Endothelial cell of umbilical vein (primary cell): ENCODE measurements at regions not wholly inside any gene's neighbourhood (a gene's known extent, or its start where the extent isn't known, plus 50 kb on each side); places are given as distances from the start of the nearest gene placed in this dataset.

Source experiments
- BruUV-seq: library from RNA; stranded (reverse); fragments of 400-500 nt; replicated peaks from 2 replicates; lab custom pipeline; 2021; lab: Mats Ljungman, UMichigan
- CTCF ChIA-PET: fragments of 300-600, 350-600 bp; sonication (Branson Sonifier 250); formaldehyde crosslinking; loops from one replicate; lab custom pipeline; 2021; ENCODE audit warnings: antibody characterized with exemption, inconsistent platforms; lab: Charles Lee
- POLR2A ChIA-PET: fragments of 300-600, 350-600 bp; sonication (Branson Sonifier 250); formaldehyde crosslinking; loops from one replicate; lab custom pipeline; 2021; ENCODE audit warnings: antibody characterized with exemption, inconsistent platforms; lab: Charles Lee
- DNase-seq: peaks from one replicate; pipeline ENCODE4 v3.0.0-alpha.2; 2011; ENCODE audit warnings: low read depth, low spot score
- FAIRE-seq: peaks from 2 replicates; lab custom pipeline; 2011; peaks lifted over from hg19 to GRCh38; lab: Jason Lieb, UNC
- H2AFZ ChIP-seq: 2 replicates; pipeline ENCODE4 v1.6.0; 2012; ENCODE audit warnings: low read depth, low read length, control low read depth, inconsistent platforms
- H3K27ac ChIP-seq: 2 replicates; pipeline ENCODE4 v1.5.1; 2011; ENCODE audit warnings: low read depth, mild to moderate bottlenecking, control low read depth, low read length, moderate library complexity; ENCODE audit not compliant: insufficient read depth
- H3K27me3 ChIP-seq, 2 experiments: 2 replicates each; pipeline versions ENCODE4 v1.6.0 to v1.6.1; 2011; ENCODE audit warnings: low read length in 2 of 2, mixed read lengths in 1 of 2; ENCODE audit not compliant: control insufficient read depth in 2 of 2, insufficient read depth in 2 of 2
- H3K36me3 ChIP-seq, 2 experiments: 2 replicates in 1 of 2; 3 replicates in 1 of 2; pipeline ENCODE4 v1.5.1; 2011; ENCODE audit warnings: low read length in 2 of 2, mild to moderate bottlenecking in 1 of 2, moderate library complexity in 1 of 2; ENCODE audit not compliant: control insufficient read depth in 2 of 2, insufficient read depth in 2 of 2; ENCODE audit errors: extremely low read depth in 1 of 2
- H3K4me1 ChIP-seq: 3 replicates; pipeline ENCODE4 v1.5.1; 2011; ENCODE audit warnings: mild to moderate bottlenecking, low read length; ENCODE audit not compliant: control insufficient read depth, insufficient read depth; ENCODE audit errors: extremely low read depth
- H3K4me2 ChIP-seq: 2 replicates; pipeline ENCODE4 v1.6.1; 2011; ENCODE audit warnings: low read length, control low read depth, mixed read lengths; ENCODE audit not compliant: insufficient read depth
- H3K4me3 ChIP-seq, 3 experiments: fragments of 200-600 bp in 1 of 3; sonication (generic), shearing (Covaris generic) in 1 of 3; replicated peaks in 1 of 3; 2 replicates each; pipeline ENCODE4 v1.5.1; 2011 to 2016; ENCODE audit warnings: control low read depth in 3 of 3, low read length in 3 of 3, mild to moderate bottlenecking in 2 of 3, inconsistent platforms in 1 of 3, low read depth in 1 of 3, moderate library complexity in 1 of 3; ENCODE audit not compliant: insufficient read depth in 1 of 3
- H3K79me2 ChIP-seq: 2 replicates; pipeline ENCODE4 v1.6.0; 2012; ENCODE audit warnings: low read length, inconsistent platforms; ENCODE audit not compliant: control insufficient read depth, insufficient read depth
- H3K9ac ChIP-seq: replicated peaks from 2 replicates; pipeline ENCODE3; 2011; ENCODE audit warnings: low read length, control low read depth; ENCODE audit not compliant: insufficient read depth; ENCODE audit errors: extremely low read depth
- H3K9me1 ChIP-seq: replicated peaks from 3 replicates; pipeline ENCODE4 v1.6.0; 2011; ENCODE audit warnings: mild to moderate bottlenecking, low read length; ENCODE audit not compliant: control insufficient read depth, insufficient read depth; ENCODE audit errors: extremely low read depth
- H3K9me3 ChIP-seq: replicated peaks from 2 replicates; pipeline ENCODE4 v1.5.1; 2012; ENCODE audit warnings: low read length, inconsistent platforms; ENCODE audit not compliant: control insufficient read depth, insufficient read depth
- H4K20me1 ChIP-seq: replicated peaks from 2 replicates; pipeline ENCODE3; 2011; ENCODE audit warnings: mild to moderate bottlenecking, low read length; ENCODE audit not compliant: control insufficient read depth, insufficient read depth; ENCODE audit errors: extremely low read depth
- EZH2 ChIP-seq: IDR thresholded peaks from 2 replicates; pipeline ENCODE4 v1.6.1; 2012; ENCODE audit warnings: borderline replicate concordance, low read depth, mild to moderate bottlenecking, moderate library complexity, low read length, inconsistent platforms; ENCODE audit not compliant: severe bottlenecking
- FOS ChIP-seq: IDR thresholded peaks from 2 replicates; pipeline ENCODE4 v1.6.1; 2011; ENCODE audit warnings: mild to moderate bottlenecking, low read length, moderate library complexity, borderline replicate concordance; ENCODE audit not compliant: insufficient read depth
- GATA2 ChIP-seq: IDR thresholded peaks from 2 replicates; pipeline ENCODE4 v1.7.0; 2011; ENCODE audit warnings: low read depth, mild to moderate bottlenecking, moderate library complexity, mixed read lengths, low read length; ENCODE audit not compliant: insufficient read length, insufficient read depth
- JUN ChIP-seq: IDR thresholded peaks from 2 replicates; pipeline ENCODE4 v1.6.1; 2011; ENCODE audit warnings: borderline replicate concordance, low read depth; ENCODE audit not compliant: insufficient read length, insufficient read depth
- MYC ChIP-seq: IDR thresholded peaks from one replicate; pipeline ENCODE4 v1.6.1; 2011; ENCODE audit warnings: mild to moderate bottlenecking, low read depth, low read length
- POLR2A ChIP-seq: IDR thresholded peaks from 2 replicates; pipeline ENCODE4 v1.6.1; 2012; ENCODE audit warnings: low read depth, mild to moderate bottlenecking, control low read depth, low read length
- POLR2AphosphoS5 ChIP-seq: IDR thresholded peaks from 2 replicates; pipeline ENCODE4 v1.6.1; 2012; ENCODE audit warnings: low read depth, mild to moderate bottlenecking, control low read depth, low read length, moderate library complexity; ENCODE audit not compliant: insufficient read depth
- dilution Hi-C: fragments of 300-500 bp; cut with MboI; formaldehyde crosslinking; loops from one replicate; pipeline ENCODE4 v1.15.0; 2019; ENCODE audit warnings: low sequenced_read_pairs; ENCODE audit not compliant: extremely low pct_ligation_motif_present
- intact Hi-C: fragments of 100-400 bp; cut with micrococcal nuclease; formaldehyde crosslinking; loops from one replicate; pipeline ENCODE4 v1.10.0; 2022
- TF ChIP-seq, protein P1 (sequence below), 2 donors: IDR thresholded peaks; 1 replicate in 1 of 2; 2 replicates in 1 of 2; pipeline ENCODE4 v1.5.1; 2011; ENCODE audit warnings: low read length in 2 of 2, mild to moderate bottlenecking in 2 of 2, moderate library complexity in 2 of 2, control low read depth in 1 of 2, inconsistent platforms in 1 of 2, low read depth in 1 of 2; ENCODE audit not compliant: insufficient read depth in 1 of 2; ENCODE audit errors: extremely low read depth in 1 of 2
- TF ChIP-seq, protein P2 (sequence below): IDR thresholded peaks from 2 replicates; pipeline ENCODE4 v1.6.1; 2011; ENCODE audit not compliant: insufficient read depth, insufficient read length

DNA sequence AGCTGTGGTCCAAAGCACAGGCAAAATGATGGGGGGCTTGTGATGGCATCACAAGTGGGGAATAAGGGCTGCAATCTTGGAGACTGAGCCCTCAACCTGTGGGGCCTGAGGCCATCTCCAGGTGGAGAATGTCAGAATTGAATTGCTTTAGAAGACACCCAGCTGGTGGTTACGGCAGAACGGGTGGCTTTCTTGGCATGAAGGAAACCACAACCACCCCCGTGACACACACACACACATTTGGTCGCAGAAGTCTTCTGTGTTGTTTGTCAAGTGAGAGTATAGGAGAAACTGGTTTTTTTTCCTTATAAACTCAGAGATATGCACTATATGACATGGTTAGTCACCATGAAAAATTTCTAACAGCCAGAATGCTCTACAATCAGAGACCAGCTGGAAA lies 139.5 kb upstream of the CDH4 start:
- H3K9me1 ChIP-seq = no peaks in the 10 kb centered on the region
- H3K79me2 ChIP-seq = no peaks in the 10 kb centered on the region
- H3K36me3 ChIP-seq = no peaks in the 10 kb centered on the region
- no peaks in the 10 kb centered on the region for H3K27me3 ChIP-seq
- CTCF ChIA-PET = no interaction called here
- dilution Hi-C loops (no loop called here), intact Hi-C loops (no loop called here)
- no peaks in the 10 kb centered on the region for H4K20me1 ChIP-seq
- H3K9me3 ChIP-seq = peaks cover 6% of the 10 kb centered on the region
- no peak overlapping the region for H2AFZ ChIP-seq
- H3K4me1 ChIP-seq = no peaks in the 10 kb centered on the region
- FAIRE-seq (no peak), DNase-seq (no peak)
- TF ChIP-seq POLR2A = no peak
- TF ChIP-seq, protein P1, sequence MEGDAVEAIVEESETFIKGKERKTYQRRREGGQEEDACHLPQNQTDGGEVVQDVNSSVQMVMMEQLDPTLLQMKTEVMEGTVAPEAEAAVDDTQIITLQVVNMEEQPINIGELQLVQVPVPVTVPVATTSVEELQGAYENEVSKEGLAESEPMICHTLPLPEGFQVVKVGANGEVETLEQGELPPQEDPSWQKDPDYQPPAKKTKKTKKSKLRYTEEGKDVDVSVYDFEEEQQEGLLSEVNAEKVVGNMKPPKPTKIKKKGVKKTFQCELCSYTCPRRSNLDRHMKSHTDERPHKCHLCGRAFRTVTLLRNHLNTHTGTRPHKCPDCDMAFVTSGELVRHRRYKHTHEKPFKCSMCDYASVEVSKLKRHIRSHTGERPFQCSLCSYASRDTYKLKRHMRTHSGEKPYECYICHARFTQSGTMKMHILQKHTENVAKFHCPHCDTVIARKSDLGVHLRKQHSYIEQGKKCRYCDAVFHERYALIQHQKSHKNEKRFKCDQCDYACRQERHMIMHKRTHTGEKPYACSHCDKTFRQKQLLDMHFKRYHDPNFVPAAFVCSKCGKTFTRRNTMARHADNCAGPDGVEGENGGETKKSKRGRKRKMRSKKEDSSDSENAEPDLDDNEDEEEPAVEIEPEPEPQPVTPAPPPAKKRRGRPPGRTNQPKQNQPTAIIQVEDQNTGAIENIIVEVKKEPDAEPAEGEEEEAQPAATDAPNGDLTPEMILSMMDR (IDR thresholded peaks at IDR 0.05; ENCODE audit: extremely low read depth in 1 of 2, insufficient read depth in 1 of 2, low read depth in 1 of 2, low read length in 2 of 2) = no peak
- TF ChIP-seq MYC = no peak
- TF ChIP-seq, protein P2, sequence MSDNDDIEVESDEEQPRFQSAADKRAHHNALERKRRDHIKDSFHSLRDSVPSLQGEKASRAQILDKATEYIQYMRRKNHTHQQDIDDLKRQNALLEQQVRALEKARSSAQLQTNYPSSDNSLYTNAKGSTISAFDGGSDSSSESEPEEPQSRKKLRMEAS = no peak
- TF ChIP-seq GATA2 = no peak
- TF ChIP-seq FOS = no peak
- TF ChIP-seq JUN = no peak
- no peak for TF ChIP-seq EZH2
- no peak for TF ChIP-seq POLR2AphosphoS5
- BruUV-seq = no TSS peak
- no peak overlapping the region for H3K27ac ChIP-seq
- no peak overlapping the region for H3K4me2 ChIP-seq
- H3K4me3 ChIP-seq = no peak overlapping the region
- H3K9ac ChIP-seq = no peak overlapping the region
- POLR2A ChIA-PET = no interaction called here
